Thoracic aorta (tissue), 2 donors: ENCODE measurements at regions not wholly inside any gene's neighbourhood (a gene's known extent, or its start where the extent isn't known, plus 50 kb on each side); places are given as distances from the start of the nearest gene placed in this dataset.
"Not testable (repeated sequence)": the region's sequence is repeated elsewhere in the genome, so short reads cannot be mapped to it uniquely, and the experiment has no call there.

Experiments
- ATAC-seq: fragments of 150-250 bp; one replicate; pipeline ENCODE4 v1.8.0; 2017; ENCODE audit warnings: low read depth; ENCODE audit not compliant: insufficient number of reproducible peaks, low FRiP score
- DNase-seq: peaks from one replicate; pipeline ENCODE4 v3.0.0-alpha.2; 2020; ENCODE audit warnings: low spot score
- H3K27ac ChIP-seq, 2 donors: fragments of 200-600 bp; sonication (generic); 1 replicate in 1 of 2; 2 replicates in 1 of 2; pipeline ENCODE4 v1.5.1; 2016; ENCODE audit warnings: mild to moderate bottlenecking in 2 of 2, moderate library complexity in 2 of 2
- H3K27me3 ChIP-seq: fragments of 200-600 bp; sonication (generic); replicated peaks from 2 replicates; pipeline ENCODE4 v1.6.0; 2016; ENCODE audit warnings: mild to moderate bottlenecking; ENCODE audit not compliant: insufficient read depth
- H3K36me3 ChIP-seq: fragments of 200-600 bp; sonication (generic); one replicate; pipeline ENCODE4 v1.5.1; 2016
- H3K4me1 ChIP-seq, 2 donors: fragments of 200-600 bp; sonication (generic); 1 replicate in 1 of 2; 2 replicates in 1 of 2; pipeline versions ENCODE4 v1.5.1 to v1.6.0; 2016; ENCODE audit warnings: low read depth in 2 of 2, mild to moderate bottlenecking in 1 of 2; ENCODE audit not compliant: control insufficient read depth in 1 of 2
- H3K4me3 ChIP-seq: fragments of 200-600 bp; sonication (generic); 2 replicates; pipeline ENCODE4 v1.5.1; 2016; ENCODE audit warnings: mild to moderate bottlenecking
- H3K9me3 ChIP-seq: fragments of 200-600 bp; sonication (generic); 2 replicates; pipeline ENCODE4 v1.5.1; 2016
- CTCF ChIP-seq: fragments of 200-600 bp; sonication (generic); IDR thresholded peaks from one replicate; pipeline ENCODE4 v1.5.1; 2019; ENCODE audit warnings: antibody characterized with exemption

DNA sequence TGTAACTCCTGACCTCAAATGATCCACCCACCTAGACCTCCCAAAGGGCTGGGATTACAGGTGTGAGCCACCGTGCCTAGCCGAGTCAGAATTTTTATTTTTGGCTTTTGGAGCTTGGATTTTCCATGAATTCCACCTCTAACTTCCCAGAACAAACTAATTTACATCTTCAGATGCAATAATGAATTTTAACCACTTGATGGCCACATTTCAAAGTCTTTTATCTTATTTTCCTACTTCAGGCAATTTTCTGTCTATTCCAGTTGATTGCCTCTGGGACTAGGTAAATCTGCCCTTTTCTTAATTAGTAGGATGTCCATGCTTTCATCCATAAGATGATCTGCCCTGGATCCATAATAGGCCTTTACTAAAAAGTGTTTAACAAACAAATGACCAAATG is 156.4 kb upstream of the ANKFN1 start:
- no peak for TF ChIP-seq CTCF
- ATAC-seq: no peak
- H3K27me3 ChIP-seq: no peaks in the 10 kb centered on the region

DNA sequence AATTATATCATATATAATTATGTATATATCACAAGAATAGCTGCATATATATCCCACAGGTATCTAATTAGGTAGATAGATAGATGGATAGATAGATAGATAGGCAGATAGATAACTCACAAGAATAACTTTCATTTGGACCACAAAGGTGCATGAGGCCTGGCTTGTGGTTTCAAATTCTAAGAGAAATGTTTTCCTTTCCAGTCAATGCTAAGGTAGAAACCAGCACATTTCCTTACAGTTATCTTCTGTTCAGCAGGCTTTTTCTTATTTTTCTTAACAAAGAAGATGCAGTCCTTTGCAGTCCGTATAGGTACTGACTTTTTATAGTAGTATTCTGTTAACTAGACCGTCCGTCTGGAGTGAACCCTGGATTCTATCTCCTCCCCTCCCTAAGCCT is 152.9 kb upstream of the ANKFN1 start:
- no peaks in the 10 kb centered on the region for H3K36me3 ChIP-seq
- TF ChIP-seq CTCF: no peak
- H3K4me3 ChIP-seq: no peak overlapping the region
- no peak overlapping the region for H3K27ac ChIP-seq
- no peaks in the 10 kb centered on the region for H3K4me1 ChIP-seq
- ATAC-seq: no peak
- H3K9me3 ChIP-seq: no peaks in the 10 kb centered on the region
- no peak for DNase-seq
- no peaks in the 10 kb centered on the region for H3K27me3 ChIP-seq

More for the DNA sequence above, 156.4 kb upstream of the ANKFN1 start:
- no peak for DNase-seq
- no peaks in the 10 kb centered on the region for H3K4me1 ChIP-seq
- H3K4me3 ChIP-seq: no peak overlapping the region
- no peaks in the 10 kb centered on the region for H3K36me3 ChIP-seq
- no peaks in the 10 kb centered on the region for H3K9me3 ChIP-seq
- H3K27ac ChIP-seq: no peak overlapping the region

- not testable (repeated sequence) for H3K27me3 ChIP-seq, H3K27ac ChIP-seq, H3K4me3 ChIP-seq, H3K4me1 ChIP-seq, ATAC-seq, H3K9me3 ChIP-seq, DNase-seq, H3K36me3 ChIP-seq
These were observed 150.6 kb upstream of the ANKFN1 start for GRCh38 chr17:56002656-56003055.

DNA sequence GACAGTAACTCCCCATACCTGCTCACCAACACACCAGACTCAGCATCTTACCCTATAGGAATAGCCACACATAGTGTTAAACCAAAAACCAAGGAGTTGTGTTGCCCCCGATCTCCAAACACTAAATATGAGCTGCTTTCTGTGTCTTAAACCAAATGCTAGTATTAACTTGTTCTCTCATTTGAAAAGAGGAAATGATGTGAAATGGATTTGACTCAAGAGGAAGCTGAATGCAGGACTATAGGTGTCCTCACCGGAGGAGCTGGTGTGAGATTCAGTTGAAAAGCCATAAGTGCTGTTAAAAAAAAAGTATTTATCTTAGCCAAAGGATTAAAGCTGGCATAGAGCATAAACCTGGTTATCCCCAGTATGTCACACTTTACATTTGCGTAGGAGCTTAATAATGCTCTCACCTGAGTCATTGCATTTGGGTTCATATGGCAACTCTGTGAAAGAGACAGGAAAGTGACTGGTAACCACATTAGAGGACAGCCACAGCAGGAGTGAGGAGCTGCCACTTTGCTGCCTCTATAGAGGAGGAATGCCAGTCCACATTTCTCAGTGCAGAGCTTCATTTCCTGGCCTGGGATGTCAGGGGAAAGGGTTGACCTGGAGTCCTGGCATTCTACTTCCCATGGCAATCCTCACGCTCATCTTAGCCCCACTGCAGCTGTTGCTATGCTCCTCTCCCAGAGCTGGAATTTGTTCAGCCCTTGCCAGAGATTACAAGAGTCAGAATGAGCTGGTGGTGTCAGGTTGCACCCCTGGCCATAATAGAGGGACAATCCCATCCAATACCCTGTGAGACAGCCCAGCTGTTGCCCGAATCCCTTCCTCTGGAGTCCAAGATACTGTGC is 143.3 kb upstream of the ANKFN1 start:
- no peaks in the 10 kb centered on the region for H3K9me3 ChIP-seq
- no peaks in the 10 kb centered on the region for H3K27me3 ChIP-seq
- no peak overlapping the region for H3K4me3 ChIP-seq
- DNase-seq: no peak
- no peak for TF ChIP-seq CTCF
- H3K27ac ChIP-seq: no peak overlapping the region
- no peaks in the 10 kb centered on the region for H3K4me1 ChIP-seq
- H3K36me3 ChIP-seq: no peaks in the 10 kb centered on the region
- ATAC-seq: no peak

GRCh38 chr17:56011406-56012131 is 141.7 kb upstream of the ANKFN1 start:
- Histone ChIP-seq H3K27me3 (no peaks in the 10 kb centered on the region), H3K4me3 (no peak overlapping the region), H3K4me1 (no peaks in the 10 kb centered on the region), H3K36me3 (no peaks in the 10 kb centered on the region), H3K9me3 (no peaks in the 10 kb centered on the region), H3K27ac (no peak overlapping the region)
- TF ChIP-seq CTCF: no peak
- ATAC-seq (no peak), DNase-seq (no peak)
